ENCODE measurements at regions not wholly inside any gene's neighbourhood (a gene's known extent, or its start where the extent isn't known, plus 50 kb on each side); places are given as distances from the start of the nearest gene placed in this dataset.
"Not testable (repeated sequence)": the region's sequence is repeated elsewhere in the genome, so short reads cannot be mapped to it uniquely, and the experiment has no call there.

- TF ChIP-seq CTCF, POLR2AphosphoS5 (IDR thresholded peaks at IDR 0.05): not testable (repeated sequence)
Measured at GRCh38 chr2:89874810-89875595, 1183.5 kb downstream of the RPIA start.
